ENCODE measurements at regions not wholly inside any gene's neighbourhood (a gene's known extent, or its start where the extent isn't known, plus 50 kb on each side); places are given as distances from the start of the nearest gene placed in this dataset.

DNA sequence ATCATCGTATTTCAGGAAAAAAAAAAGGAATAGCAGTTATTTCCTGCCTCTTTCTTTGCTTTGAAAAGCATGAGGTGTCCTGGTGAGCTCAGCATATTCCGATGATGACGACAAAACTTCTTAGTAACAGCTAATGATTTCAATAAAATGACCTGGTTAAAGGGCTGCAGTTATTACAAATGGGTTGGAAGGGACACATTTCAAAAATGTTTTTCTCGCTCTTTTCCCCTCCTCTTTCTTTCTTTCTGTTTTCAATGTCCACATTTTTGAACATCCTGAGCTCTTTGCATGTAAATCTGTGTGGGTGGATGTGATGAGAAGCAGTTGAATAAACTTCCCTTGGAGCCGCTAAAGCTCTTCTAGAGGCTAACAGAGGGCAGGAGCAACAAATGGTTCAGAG is 186.8 kb upstream of the SLC27A6 start:
- TF ChIP-seq, protein P1, sequence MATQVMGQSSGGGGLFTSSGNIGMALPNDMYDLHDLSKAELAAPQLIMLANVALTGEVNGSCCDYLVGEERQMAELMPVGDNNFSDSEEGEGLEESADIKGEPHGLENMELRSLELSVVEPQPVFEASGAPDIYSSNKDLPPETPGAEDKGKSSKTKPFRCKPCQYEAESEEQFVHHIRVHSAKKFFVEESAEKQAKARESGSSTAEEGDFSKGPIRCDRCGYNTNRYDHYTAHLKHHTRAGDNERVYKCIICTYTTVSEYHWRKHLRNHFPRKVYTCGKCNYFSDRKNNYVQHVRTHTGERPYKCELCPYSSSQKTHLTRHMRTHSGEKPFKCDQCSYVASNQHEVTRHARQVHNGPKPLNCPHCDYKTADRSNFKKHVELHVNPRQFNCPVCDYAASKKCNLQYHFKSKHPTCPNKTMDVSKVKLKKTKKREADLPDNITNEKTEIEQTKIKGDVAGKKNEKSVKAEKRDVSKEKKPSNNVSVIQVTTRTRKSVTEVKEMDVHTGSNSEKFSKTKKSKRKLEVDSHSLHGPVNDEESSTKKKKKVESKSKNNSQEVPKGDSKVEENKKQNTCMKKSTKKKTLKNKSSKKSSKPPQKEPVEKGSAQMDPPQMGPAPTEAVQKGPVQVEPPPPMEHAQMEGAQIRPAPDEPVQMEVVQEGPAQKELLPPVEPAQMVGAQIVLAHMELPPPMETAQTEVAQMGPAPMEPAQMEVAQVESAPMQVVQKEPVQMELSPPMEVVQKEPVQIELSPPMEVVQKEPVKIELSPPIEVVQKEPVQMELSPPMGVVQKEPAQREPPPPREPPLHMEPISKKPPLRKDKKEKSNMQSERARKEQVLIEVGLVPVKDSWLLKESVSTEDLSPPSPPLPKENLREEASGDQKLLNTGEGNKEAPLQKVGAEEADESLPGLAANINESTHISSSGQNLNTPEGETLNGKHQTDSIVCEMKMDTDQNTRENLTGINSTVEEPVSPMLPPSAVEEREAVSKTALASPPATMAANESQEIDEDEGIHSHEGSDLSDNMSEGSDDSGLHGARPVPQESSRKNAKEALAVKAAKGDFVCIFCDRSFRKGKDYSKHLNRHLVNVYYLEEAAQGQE (IDR thresholded peaks at IDR 0.05; ENCODE audit: insufficient replicate concordance, low read depth): no peak
- TF ChIP-seq POLR2AphosphoS5 (IDR thresholded peaks at IDR 0.05; ENCODE audit: low read depth) (no peak), SPI1 (IDR thresholded peaks at IDR 0.05; ENCODE audit: borderline replicate concordance, low read depth) (no peak), GABPA (IDR thresholded peaks at IDR 0.05; ENCODE audit: low read depth) (no peak)
- TF ChIP-seq, protein P2, sequence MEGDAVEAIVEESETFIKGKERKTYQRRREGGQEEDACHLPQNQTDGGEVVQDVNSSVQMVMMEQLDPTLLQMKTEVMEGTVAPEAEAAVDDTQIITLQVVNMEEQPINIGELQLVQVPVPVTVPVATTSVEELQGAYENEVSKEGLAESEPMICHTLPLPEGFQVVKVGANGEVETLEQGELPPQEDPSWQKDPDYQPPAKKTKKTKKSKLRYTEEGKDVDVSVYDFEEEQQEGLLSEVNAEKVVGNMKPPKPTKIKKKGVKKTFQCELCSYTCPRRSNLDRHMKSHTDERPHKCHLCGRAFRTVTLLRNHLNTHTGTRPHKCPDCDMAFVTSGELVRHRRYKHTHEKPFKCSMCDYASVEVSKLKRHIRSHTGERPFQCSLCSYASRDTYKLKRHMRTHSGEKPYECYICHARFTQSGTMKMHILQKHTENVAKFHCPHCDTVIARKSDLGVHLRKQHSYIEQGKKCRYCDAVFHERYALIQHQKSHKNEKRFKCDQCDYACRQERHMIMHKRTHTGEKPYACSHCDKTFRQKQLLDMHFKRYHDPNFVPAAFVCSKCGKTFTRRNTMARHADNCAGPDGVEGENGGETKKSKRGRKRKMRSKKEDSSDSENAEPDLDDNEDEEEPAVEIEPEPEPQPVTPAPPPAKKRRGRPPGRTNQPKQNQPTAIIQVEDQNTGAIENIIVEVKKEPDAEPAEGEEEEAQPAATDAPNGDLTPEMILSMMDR (IDR thresholded peaks at IDR 0.05; ENCODE audit: insufficient read depth, low read length): no peak
- no peak overlapping the region for H3K4me3 ChIP-seq (replicated peaks; ENCODE audit: insufficient read depth, low read length)
- DNase-seq (ENCODE audit: low read depth in 1 of 2, low spot score in 1 of 2): no peak
- H3K27me3 ChIP-seq (ENCODE audit: insufficient read depth, poor library complexity, severe bottlenecking): peaks cover 8% of the 10 kb centered on the region
- no peak overlapping the region for H3K27ac ChIP-seq (replicated peaks)

DNA sequence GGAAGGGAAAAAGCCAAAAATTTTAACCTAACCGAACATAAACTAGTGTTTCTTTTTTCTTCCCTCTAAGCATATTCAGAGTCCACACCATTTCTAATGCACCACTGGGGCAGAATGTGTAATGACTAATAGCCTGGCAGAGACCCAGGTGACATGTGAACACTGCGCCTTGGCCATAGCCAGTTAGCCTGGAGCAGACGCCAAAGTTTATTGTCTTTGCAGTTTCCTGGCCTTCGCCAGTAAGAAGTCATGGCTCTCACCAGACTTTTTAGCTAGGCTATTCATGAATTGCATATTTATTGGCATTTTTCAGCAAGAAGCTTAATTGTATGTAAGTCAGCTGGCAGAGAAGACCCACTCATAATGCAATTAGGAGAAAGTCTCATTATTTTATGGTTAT is 182.8 kb upstream of the SLC27A6 start:
- no peak for DNase-seq (ENCODE audit: low read depth in 1 of 2, low spot score in 1 of 2)
- no peak overlapping the region for H3K4me3 ChIP-seq (replicated peaks; ENCODE audit: insufficient read depth, low read length)

DNA sequence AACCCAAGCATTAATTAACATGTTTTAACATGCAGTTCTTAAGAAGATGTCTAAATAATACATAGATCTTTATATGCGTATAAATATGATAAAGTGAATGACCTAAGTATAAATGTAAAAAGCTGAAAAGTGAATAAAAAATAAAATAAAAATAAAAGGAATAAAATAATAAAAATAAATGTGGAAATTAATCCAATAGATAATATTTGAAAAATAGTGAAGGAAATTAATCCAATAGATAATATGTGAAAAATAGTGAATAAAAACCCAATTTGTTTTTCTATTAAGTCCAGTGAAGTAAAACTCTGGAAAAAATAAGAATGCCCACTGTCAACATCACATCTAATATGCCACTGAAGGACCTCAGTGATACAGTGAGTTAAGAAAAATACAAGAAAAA is 180.6 kb upstream of the SLC27A6 start:
- no peak for TF ChIP-seq SPI1 (IDR thresholded peaks at IDR 0.05; ENCODE audit: borderline replicate concordance, low read depth)
- TF ChIP-seq POLR2AphosphoS5 (IDR thresholded peaks at IDR 0.05; ENCODE audit: low read depth): no peak
- TF ChIP-seq, protein P2 (IDR thresholded peaks at IDR 0.05; ENCODE audit: insufficient read depth, low read length): no peak
- TF ChIP-seq, protein P1 (IDR thresholded peaks at IDR 0.05; ENCODE audit: insufficient replicate concordance, low read depth): no peak
- no peak for TF ChIP-seq GABPA (IDR thresholded peaks at IDR 0.05; ENCODE audit: low read depth)
- Histone ChIP-seq H3K4me3 (replicated peaks; ENCODE audit: insufficient read depth, low read length) (no peak overlapping the region), H3K27me3 (ENCODE audit: insufficient read depth, poor library complexity, severe bottlenecking) (peaks cover 2% of the 10 kb centered on the region), H3K27ac (replicated peaks) (no peak overlapping the region)
- no peak for DNase-seq (ENCODE audit: low read depth in 1 of 2, low spot score in 1 of 2)

More for the DNA sequence above, 182.8 kb upstream of the SLC27A6 start:
- TF ChIP-seq GABPA (IDR thresholded peaks at IDR 0.05; ENCODE audit: low read depth) (no peak), SPI1 (IDR thresholded peaks at IDR 0.05; ENCODE audit: borderline replicate concordance, low read depth) (no peak), POLR2AphosphoS5 (IDR thresholded peaks at IDR 0.05; ENCODE audit: low read depth) (no peak)
- TF ChIP-seq, protein P1 (IDR thresholded peaks at IDR 0.05; ENCODE audit: insufficient replicate concordance, low read depth): no peak
- TF ChIP-seq, protein P2 (IDR thresholded peaks at IDR 0.05; ENCODE audit: insufficient read depth, low read length): no peak
- peaks cover 2% of the 10 kb centered on the region for H3K27me3 ChIP-seq (ENCODE audit: insufficient read depth, poor library complexity, severe bottlenecking)
- H3K27ac ChIP-seq (replicated peaks): no peak overlapping the region
